Astrocyte of the hippocampus (primary cell): ENCODE measurements at regions not wholly inside any gene's neighbourhood (a gene's known extent, or its start where the extent isn't known, plus 50 kb on each side); places are given as distances from the start of the nearest gene placed in this dataset.

ENCODE experiments used
- DNase-seq: peaks from one replicate; pipeline ENCODE4 v3.0.0; 2011; ENCODE audit warnings: low read depth, low spot score

DNA sequence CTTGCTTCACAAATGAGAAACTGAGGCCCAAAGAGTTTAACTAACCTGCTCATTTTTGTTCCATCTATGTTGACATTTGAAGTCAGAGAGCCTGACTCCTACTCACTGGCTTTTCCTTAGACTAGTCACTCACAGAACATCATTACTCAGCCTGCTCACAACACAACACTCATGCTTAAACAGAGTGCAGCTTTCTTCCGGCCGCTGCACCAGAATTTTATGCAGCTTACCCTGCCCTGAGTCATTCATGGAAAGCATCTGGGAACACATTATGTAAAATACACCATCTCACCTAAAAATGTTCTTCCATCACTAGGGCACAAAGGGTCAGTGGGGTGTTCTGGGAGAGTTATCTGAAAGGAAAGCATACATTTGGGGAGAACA is 303.4 kb downstream of the SPRY2 start:
- DNase-seq = peak; percentile 90

DNA sequence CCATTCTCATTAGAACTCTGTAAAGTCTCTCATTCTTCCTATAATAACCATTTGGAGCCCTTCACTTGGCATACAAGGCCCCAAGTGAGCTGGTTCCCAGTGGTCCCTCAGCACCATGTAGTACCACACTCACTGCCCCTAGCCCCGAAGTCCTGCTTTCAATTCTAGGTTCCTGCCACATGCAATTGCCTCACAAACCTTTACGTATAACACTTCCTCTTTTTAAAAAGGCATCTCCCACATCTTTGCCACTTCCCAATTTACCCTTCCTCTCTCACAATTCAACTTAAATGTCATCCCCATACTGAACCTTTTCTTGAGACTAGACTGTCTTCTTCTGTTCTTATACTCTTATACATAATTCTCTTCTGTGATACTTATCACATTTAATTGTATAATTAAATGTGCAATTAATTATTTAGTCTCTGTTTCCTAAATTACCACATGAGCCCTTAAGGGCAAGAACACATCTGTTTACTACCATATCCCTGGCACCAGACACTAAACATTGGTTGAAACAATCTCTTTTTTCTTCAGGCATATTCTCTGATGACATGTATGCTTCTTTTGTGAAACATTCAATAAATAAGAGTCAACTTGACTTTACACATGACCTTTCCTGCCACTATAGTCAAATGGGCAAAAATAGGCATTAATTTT is 304.0 kb downstream of the SPRY2 start:
- DNase-seq = no peak

DNA sequence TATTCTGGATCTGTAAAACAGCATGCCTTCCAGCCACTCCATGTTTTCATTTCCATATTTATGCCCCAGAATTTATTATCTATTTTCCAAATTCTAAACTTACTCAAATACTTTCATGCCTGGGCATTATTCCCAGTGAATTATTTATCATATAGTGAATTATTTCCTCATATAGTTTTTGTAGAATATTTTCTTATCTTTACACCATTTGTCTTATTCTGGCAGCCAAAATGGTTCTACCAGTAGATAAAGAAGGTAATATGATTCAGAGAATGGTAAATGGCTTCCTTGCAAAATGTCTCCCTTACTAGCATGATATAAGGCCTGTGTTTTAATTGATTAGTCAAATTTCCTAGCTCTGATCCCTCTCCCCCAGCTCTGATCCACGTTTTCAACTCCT is 305.8 kb downstream of the SPRY2 start:
- no peak for DNase-seq

DNA sequence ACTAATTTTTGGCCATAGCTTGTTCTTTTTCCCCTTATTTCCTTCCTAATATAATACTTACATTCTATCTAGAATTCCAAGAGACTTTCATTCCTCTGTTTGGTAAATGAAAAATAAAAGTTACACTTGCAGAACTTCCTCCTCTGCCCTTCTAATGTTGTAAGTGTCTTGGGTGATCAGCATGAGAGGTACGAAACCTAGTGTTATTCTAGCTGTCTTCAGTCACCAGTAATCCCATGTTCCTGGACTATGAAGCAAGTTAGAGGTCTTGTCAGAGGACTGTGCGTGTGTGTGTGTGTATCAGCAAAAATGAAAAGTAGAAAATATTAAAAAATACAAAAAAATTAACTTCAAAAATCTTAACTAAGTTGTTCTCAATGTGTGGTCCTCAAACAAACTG is 307.0 kb downstream of the SPRY2 start:
- no peak for DNase-seq

DNA sequence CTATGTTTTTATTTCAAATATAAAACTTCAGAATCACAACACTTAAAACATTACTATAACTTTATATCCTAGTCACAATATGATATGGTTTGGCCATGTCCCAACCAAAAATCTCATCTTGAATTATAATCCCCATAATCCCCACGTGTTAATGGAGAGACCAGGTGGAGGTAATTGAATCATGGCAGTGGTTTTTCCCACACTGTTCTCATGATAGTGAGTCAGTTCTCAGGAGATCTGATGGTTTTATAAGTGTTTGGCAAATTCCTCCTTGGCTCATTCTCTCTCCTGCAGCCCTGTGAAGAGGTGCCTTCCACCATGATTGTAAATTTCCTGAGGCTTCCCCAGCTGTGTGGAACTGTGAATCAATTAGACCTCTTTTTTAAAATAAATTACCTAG is 307.6 kb downstream of the SPRY2 start:
- DNase-seq = no peak

DNA sequence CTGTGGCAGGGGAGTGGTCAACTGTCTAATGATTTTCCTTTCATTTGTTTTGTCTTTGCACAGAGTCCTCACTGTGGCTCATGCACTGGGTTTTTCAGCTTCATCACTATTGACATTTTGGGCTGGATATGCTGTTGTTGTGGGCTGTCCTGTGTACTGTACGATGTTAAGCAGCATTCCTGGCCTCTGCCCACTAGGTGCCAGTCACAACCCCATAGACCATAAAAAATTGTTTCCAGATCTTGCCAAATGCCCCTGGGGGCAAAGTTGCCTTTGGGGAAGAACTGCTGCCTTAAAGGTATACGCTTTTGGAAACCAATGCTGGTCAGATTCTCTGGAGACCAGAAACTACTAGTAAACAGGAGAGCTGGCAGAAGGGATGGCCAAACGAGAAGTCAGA is 310.4 kb downstream of the SPRY2 start:
- peak; percentile 51 for DNase-seq

DNA sequence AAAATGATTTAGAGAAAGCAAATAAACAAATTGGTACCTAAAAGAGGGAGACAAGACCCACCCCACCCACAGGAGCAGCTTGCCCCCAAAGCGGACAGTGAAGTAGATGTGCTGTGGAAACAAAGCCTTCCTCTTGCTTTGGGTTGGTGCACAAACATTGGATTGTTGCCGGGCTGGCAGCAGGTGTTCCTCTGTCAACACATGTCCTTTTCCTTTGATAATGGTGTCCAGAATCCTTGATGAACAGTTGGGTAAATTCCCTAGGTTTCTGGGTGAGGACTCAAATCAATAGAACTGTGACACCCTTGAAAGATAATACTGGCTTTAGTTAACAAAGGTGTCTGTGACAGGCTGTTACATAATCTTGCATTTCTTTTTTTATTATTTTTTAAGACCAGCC is 311.8 kb downstream of the SPRY2 start:
- DNase-seq = no peak

DNA sequence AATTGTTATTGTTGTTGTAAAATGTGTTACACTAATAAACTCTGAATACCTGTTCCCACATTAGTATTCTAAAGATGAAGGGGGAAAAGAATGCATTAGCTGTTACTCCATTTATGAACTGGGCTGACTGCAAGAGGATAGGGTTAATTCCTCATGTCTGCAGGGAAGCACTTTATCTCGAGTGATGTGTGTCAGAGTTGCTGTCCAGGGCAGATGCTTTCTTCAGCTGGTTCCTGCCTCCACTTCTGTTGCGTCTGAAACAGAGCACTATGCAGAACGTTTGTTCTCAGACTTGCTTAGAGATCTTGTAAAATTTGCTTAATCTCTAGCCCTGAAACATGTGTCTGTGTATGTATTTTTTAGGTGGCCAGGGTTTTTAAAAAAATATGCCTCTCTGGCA is 318.8 kb downstream of the SPRY2 start:
- DNase-seq = no peak

DNA sequence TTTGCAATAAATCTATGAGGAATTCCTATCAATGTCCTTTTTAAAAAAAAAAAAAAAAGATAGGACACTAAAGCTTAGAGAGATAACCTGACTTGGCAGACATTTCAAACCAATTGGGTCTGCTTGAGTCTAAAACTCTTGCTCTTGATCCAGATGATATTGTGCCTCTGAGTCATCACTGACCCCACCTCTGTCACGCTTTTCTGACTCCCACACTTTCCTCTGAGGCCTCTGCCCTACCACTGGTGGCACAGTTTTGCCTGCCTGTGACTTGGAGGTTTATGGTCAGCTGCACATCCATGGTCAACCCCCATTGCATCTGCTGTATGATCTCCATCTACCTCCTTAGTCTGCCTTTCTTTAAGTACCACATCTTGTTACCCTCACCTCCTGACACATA is 328.7 kb downstream of the SPRY2 start:
- no peak for DNase-seq

DNA sequence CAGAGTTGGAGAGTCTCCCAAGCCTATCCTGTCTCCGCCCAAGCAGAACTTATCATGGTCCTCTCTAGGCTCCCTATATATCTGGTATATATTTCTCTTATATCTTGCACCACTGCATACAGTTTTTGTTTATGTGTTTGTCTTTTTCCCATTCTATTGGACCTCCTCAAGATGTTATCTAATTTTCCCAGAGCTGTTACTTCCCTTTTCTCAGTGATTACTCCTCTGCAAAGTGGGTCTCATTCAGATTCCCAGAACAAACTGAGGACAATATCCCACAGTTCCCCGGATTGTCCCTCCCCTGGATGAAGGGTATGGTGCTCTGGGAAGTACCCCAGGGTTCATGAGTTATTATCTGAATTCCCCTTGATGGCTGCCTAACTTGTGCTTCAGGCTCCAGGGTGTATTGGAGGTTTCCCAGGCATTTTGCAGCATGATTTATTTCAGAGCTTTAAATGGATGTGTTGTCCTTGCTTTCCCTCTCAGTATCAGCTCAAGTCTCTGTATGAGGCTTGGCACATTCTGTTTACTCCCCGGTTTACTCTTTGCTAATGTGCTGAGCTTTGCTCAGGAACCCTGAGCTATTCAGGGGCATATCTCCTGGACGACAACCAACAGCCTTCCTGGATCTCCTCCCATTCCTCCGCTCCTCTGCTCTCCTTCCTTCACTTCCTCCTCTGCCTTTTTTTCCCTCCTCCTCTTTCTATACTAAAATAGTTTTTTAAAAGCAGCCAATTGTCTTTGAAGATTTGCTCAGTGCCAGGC is 329.3 kb downstream of the SPRY2 start:
- no peak for DNase-seq

DNA sequence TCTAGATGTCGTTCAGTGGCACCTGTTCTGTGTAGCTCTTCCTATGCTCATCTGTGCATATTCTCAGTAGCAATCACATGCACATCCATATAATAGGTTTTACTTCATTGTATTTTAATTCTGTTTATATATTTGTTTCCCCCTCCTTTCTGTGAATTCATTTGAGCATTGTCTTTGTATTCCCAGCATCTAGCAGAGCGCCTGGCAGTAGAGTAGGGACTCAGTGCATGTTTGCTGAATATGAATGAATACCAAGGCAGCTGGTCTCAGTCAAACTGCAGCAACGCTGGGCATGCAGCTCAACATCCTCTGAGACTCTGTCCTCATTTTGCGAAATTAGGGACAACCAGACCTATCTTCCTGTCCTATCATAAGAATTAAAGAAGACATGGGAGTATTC is 330.1 kb downstream of the SPRY2 start:
- DNase-seq = no peak

DNA sequence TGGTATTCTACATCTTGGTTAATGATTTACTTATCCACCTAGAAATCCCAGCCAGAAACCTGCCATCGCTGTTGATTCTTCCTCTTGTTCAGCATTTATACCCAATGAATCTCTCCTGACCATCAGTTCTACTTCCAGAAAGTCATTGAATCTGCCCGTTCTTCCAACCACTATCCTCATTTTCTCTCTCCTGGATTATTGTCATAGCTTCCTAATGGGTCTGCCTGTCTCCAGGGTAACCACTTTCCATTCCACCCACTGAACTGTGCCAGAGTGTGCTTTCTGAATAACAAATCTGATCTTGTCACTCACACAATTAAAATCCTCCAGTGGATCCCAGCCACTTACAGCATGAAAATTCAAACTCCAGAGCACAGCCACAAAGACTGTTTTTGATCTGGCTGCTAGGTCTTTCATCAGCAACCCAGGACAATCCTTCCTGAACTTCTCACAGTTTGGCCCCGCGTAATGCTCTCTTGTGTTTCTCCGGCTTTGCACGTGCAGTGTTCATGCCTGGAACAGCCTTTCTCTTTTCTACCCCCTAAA is 330.6 kb downstream of the SPRY2 start:
- peak; percentile 48 for DNase-seq

DNA sequence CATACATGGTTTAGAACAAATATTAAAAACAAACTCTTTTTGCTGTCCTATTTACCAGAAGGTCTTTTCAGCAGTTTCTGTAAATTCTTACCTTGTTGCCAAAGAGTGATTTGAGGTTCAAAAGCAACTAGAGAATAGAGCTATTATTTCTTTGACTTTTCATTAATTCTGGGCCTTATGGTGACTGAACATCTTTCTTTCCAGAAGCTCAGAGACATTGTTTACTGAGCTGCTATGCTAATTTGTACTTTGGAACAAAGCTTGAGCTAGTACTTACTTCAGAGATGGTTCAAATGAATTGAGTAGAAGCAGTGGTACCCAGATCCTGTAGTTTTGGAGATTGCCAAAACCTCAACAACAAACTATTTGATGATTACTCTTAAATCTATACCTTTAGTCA is 331.2 kb downstream of the SPRY2 start:
- no peak for DNase-seq

DNA sequence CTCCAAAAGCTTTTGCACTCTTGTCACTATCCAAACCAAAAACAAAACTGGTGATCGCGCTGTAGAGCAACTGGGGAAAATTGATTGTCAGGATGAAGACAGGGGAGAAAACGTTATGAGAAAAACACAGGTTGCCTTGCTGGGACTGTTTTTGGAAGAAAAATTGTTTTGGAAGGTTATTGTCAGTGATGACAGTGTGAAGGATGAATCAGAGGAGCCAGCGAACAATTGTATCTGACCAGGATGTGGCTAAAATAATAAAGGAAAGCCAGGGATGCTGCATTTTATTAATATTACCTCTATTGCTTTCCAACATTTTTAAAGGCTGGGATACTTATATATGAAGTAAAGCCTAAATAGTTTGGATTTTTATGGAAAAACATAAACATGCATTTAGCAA is 334.0 kb downstream of the SPRY2 start:
- no peak for DNase-seq

DNA sequence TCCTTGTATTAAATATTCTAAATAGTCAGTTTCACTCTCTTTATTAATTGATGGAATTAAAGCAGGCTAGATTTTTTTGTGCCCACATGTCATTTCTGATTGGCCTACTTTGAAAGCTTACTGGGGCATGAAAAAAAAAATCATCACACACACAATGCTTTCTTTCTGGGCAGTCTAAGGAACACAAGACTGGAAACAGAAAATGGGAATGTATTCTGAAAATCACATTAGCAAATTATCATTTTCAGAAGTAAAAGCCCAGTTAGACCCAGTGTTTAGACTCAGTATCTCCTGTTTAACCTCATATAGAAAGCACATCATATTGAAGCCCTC is 339.4 kb downstream of the SPRY2 start:
- DNase-seq = peak; percentile 42

DNA sequence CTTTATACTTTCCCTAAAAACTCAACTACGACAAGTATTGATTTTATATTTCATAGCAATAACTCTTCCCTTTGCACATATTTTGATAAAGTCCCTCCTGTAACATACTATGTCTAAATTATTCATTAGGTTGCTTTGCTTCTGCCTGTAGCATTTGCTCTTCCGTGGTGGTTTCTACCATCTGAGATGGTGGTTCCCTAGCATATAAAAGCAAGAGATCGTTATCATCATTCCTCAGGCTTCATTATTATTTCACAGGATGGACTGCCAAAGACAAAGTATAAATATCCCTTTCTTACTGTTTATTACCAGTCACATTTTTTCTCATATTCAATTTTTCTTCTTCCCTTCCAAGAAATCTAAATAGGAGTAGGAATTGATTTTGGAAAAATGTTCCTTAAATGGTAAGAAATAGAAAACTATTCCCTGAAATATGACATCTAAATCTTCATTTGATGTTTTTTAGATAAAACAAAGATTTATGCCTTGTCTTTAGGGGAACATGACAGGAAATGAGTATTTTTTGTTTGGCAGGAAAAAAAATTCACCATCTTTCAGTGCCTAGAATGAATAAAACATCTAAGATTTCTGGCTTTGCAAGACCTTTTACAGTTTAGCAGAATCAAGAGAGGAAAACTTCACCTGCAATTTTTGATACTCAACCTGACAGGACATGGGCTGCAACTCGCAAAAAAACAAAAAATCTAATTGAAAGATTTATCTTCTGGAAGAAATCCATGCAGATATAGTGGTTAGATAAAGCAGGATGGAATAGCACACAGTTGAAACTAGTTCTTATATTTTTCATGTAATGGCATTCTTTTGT is 340.0 kb downstream of the SPRY2 start:
- DNase-seq = no peak

DNA sequence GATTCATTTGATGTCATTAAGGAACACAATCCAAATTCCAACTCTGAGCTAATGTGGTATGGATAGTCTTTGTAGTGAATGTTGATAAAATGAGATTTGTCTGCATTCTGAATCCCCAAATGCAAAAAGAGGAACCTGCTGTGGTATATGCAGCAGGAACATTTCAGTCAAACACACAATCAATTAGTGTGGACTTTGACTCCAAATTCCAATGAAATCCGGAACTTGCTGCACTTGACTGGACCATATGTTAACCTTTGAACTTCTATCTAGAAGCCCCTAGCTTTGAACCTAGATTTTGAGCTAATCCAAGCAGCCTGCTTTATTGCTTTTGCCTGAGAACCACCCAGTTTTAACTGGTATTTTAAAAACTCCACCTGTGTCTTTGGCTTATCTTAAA is 341.3 kb downstream of the SPRY2 start:
- DNase-seq = no peak

DNA sequence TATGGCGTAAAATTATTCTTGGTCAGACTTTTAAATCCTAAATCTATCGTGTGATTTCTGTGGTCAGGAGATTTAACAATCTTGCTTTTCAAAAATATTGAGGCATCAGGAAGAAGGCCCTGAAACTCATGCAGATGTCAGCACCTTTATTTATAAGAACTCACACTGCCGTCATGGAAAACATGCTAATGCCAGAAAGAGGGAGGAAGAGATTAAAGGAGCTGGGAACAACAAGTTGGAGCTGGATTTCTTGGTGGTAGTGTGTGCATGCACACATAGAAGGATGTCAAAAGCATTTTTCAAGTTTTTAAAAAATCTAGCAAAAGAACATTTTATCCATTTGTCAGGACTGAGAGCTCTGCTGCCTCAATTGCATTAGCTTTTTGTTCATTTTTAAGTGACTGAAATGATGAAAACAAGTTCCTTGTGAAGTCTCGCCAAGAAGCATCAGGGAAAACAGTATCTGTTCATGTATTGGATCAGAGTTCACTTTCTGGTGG is 342.5 kb downstream of the SPRY2 start:
- DNase-seq = no peak

DNA sequence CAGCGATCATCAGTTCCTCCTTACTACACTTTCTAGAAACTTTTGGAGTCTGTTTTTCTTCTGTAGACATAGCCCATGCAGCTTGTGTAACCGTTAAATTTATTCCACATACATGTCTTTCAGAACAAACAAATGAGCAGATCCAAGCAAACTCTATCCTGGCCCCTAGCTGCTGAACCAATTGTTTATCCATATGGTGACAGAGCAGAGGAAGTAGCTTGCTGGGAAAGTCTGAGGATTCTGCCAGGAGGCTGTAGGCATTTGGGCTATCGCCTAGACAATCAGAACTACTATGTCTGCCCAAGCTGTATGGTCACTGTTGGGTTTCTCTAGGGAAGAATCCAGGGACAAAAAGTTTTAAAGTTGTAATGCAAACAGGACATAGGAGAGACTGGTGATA is 343.7 kb downstream of the SPRY2 start:
- no peak for DNase-seq

DNA sequence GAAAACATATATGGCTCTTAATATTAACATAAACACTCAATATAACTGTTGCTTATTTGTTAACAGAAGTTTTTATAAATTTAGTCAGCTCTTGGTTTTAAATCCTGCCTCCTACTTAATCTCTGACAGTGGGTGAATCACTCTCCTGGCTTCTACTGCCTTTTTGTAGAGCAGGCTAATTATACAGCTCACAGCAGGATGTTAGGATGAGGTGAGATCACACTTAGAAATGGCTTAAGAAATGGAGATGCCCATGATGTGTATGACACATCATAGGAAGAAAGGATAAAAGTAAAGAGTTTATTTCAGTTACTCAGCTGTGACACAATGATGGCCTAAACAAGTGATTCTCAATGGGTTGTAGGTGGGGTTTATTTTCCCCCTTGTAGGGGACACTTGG is 345.6 kb downstream of the SPRY2 start:
- peak; percentile 86 for DNase-seq

DNA sequence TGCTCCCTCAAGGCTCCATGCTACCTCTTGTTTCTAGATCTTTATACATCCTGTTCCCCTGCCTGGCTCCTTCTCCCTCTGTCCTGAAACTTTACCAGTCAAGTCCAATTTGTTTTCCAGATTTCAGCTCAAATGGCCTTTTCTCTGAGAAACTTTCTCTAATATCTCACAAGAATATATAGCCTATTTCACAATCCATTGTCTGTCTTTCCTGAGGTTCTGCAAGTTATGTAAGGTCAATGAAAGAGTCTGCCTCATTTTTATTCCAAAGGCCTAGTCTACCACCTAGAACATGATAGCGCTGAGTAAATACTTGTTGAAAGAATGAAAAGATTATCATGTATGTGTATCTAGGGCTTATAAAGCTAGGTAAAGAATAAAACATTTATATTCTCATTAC is 348.8 kb downstream of the SPRY2 start:
- no peak for DNase-seq

DNA sequence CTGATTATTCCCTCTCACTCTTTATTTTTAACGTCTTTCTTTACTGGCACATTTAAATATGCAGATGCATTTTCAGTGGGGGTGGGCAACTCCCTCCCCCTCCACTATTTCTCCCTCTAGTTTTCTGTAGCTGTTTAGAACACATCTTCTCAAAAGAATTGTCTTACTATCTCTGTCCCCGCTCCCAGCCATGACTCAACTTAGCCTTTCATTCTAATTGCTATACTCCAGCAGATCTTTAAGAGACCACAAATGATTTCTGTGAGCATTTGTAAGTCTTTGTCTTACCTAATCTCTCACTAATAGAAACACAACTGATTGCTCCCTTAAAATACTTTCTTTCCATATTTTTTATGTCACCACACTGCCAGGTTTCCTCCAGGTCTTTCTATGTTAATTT is 350.9 kb downstream of the SPRY2 start:
- DNase-seq = no peak
